ENCODE measurements at regions not wholly inside any gene's neighbourhood (a gene's known extent, or its start where the extent isn't known, plus 50 kb on each side); places are given as distances from the start of the nearest gene placed in this dataset.

GRCh38 chr2:46841621-46842020, 74.0 kb downstream of the MCFD2 start:
- TF ChIP-seq CTCF (IDR thresholded peaks at IDR 0.05) (no peak), EP300 (IDR thresholded peaks at IDR 0.05; ENCODE audit: low read depth) (no peak)
